ENCODE measurements at regions not wholly inside any gene's neighbourhood (a gene's known extent, or its start where the extent isn't known, plus 50 kb on each side); places are given as distances from the start of the nearest gene placed in this dataset.

DNA sequence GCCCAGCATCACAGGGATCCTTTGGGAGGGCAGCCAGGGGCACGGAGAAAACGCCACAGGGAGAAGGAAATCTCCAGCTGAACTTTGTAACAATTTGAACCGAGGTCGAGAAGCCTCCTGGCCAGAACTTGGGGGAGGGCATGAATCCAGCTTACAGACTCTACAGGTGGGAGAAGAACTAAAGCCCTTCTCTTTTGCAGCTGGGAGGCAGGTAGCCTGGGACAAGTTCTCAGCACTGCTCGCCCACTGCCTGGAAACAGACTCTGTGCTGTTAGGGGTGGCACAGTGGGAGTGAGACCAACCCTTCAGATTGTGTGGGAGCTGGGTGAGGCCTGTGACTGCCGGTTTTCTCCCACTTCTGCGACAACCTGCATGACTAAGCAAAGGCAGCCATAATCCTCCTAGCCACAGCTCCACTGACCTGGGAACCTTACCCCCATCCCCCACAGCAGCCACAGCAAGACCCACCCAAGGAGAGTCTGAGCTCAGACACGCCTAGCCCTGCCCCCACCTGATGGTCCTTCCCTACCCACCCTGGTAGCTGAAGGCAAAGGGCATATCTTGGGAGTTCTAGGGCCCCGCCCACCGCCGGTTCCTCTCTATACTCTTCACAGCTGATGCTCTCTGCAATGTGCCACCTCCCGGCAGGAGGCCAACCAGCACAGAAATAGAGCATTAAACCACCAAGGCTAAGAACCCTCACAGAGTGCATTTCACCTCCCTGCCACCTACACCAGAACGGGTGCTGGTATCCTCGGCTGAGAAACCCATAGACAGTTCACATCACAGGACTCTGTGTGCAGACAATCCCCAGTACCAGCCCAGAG lies 136.0 kb upstream of the SIX2 start:
- no peak for DNase-seq (ENCODE audit: low read depth in 4 of 6, low spot score in 6 of 6)
- Histone ChIP-seq H3K4me3 (ENCODE audit: low read depth, low read length) (no peak overlapping the region), H3K4me1 (ENCODE audit: control insufficient read depth, insufficient read depth, low read length) (no peaks in the 10 kb centered on the region)

DNA sequence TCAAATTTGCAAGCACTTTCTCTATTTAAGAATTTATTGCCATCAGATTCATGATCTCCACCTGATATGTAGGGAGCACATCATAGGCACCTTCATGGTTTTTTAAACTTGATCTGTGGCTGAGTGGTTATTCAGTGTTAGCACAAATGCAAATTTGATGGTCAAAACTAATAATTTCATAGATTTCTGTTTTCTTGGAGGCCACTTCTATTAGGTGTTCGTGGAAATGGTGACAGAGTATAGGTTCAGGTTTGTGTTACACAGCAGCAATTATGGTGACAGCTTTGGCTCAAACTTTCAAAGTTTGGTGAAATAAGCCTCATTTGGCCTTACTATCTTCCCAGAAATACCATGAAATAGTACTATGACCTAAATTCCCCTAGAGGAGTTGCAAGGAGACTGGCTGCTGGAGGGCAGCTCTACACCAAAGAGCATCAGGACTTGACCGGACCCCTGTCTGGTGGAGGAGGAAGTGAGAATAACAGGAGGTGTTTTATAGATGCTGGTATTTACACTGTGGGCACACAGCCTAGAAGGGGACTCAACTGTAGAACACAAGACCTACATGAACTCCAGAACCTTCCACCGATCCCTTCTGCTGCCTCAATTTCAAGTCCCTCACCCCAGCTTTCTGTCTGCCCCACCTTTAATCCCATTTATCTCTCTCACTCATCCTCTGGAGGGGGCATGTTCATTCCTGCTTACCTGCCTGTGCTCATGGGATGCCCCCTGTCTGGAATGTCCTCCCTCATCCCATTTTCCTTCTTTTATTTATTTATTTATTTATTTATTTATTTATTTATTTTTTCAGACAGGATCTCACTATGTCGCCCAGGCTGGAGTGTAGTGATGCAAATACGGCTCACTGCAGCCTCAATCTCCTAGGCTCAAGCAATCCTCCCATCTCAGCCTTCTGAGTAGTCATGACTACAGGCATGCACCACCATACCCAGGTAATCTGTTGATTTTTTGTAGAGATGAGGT lies 132.9 kb upstream of the SIX2 start:
- Histone ChIP-seq H3K9me3 (ENCODE audit: control insufficient read depth, insufficient read depth, low read length) (no peaks in the 10 kb centered on the region), H3K36me3 (ENCODE audit: control insufficient read depth, insufficient read depth, low read length) (no peaks in the 10 kb centered on the region), H3K4me1 (ENCODE audit: control insufficient read depth, insufficient read depth, low read length) (no peaks in the 10 kb centered on the region), H3K27ac (ENCODE audit: low read depth, low read length) (no peak overlapping the region), H3K4me3 (ENCODE audit: low read depth, low read length) (no peak overlapping the region), H3K27me3 (ENCODE audit: control insufficient read depth, insufficient read depth, low read length) (no peaks in the 10 kb centered on the region)
- WGBS (ENCODE audit: insufficient coverage) = 90% methylated on average over 1 of the region's 5 CpGs
- DNase-seq (ENCODE audit: low read depth in 4 of 6, low spot score in 6 of 6) = no peak

More for the DNA sequence above, 136.0 kb upstream of the SIX2 start:
- WGBS (ENCODE audit: insufficient coverage) = 73% methylated on average over 12 of the region's 14 CpGs
- no peak overlapping the region for H3K27ac ChIP-seq (ENCODE audit: low read depth, low read length)
- peaks cover 2% of the 10 kb centered on the region for H3K9me3 ChIP-seq (ENCODE audit: control insufficient read depth, insufficient read depth, low read length)
- H3K36me3 ChIP-seq (ENCODE audit: control insufficient read depth, insufficient read depth, low read length) = no peaks in the 10 kb centered on the region
- H3K27me3 ChIP-seq (ENCODE audit: control insufficient read depth, insufficient read depth, low read length) = no peaks in the 10 kb centered on the region

DNA sequence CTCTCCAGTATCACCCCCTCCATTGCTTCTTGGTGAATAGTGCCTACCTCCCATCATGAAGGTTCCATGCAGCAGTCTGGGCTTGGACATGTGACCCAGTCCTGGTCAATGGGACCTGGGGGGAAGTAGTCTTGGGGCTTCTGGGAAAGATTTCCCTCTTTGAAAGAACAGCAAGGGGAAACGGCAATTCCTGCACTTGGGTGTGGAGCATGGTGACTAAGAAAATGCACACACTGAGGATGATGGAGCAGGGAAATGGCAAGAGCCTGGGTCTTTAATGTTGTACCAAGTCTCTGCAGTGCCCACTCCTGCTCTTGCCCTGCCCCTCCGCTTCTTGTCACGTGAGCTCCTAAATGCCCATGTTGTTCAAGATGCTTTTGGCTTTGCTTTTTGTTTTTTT lies 131.4 kb upstream of the SIX2 start:
- Histone ChIP-seq H3K27ac (ENCODE audit: low read depth, low read length) (no peak overlapping the region), H3K4me3 (ENCODE audit: low read depth, low read length) (no peak overlapping the region), H3K36me3 (ENCODE audit: control insufficient read depth, insufficient read depth, low read length) (no peaks in the 10 kb centered on the region), H3K27me3 (ENCODE audit: control insufficient read depth, insufficient read depth, low read length) (no peaks in the 10 kb centered on the region), H3K9me3 (ENCODE audit: control insufficient read depth, insufficient read depth, low read length) (no peaks in the 10 kb centered on the region), H3K4me1 (ENCODE audit: control insufficient read depth, insufficient read depth, low read length) (no peaks in the 10 kb centered on the region)
- DNase-seq (ENCODE audit: low read depth in 4 of 6, low spot score in 6 of 6) = no peak
- WGBS (ENCODE audit: insufficient coverage) = 89% methylated on average over 3 of the region's 3 CpGs

DNA sequence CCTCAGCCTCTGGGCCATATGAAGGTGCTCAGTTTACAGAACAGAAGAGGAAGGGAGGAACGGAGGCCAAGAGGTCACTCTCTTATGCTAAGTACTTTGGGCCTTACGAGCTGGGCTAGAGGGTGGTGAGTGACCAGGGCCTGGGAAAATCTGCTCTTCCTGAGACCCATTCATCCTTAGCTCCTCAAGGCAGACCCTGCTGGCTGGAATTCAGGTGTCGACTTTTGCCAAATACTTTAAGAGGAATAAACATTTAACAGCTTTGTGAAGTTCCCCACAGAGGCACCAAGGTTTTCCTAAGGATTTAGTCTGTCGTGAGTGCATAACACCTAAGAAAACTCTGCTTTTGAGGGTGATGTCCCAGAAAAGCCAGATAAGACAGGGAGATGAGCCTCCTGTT lies 129.7 kb upstream of the SIX2 start:
- no peak for DNase-seq (ENCODE audit: low read depth in 4 of 6, low spot score in 6 of 6)
- Histone ChIP-seq H3K4me1 (ENCODE audit: control insufficient read depth, insufficient read depth, low read length) (no peaks in the 10 kb centered on the region), H3K4me3 (ENCODE audit: low read depth, low read length) (no peak overlapping the region), H3K27ac (ENCODE audit: low read depth, low read length) (no peak overlapping the region), H3K27me3 (ENCODE audit: control insufficient read depth, insufficient read depth, low read length) (no peaks in the 10 kb centered on the region), H3K9me3 (ENCODE audit: control insufficient read depth, insufficient read depth, low read length) (no peaks in the 10 kb centered on the region), H3K36me3 (ENCODE audit: control insufficient read depth, insufficient read depth, low read length) (no peaks in the 10 kb centered on the region)
- 43% methylated on average over 1 of the region's 4 CpGs for WGBS (ENCODE audit: insufficient coverage)

DNA sequence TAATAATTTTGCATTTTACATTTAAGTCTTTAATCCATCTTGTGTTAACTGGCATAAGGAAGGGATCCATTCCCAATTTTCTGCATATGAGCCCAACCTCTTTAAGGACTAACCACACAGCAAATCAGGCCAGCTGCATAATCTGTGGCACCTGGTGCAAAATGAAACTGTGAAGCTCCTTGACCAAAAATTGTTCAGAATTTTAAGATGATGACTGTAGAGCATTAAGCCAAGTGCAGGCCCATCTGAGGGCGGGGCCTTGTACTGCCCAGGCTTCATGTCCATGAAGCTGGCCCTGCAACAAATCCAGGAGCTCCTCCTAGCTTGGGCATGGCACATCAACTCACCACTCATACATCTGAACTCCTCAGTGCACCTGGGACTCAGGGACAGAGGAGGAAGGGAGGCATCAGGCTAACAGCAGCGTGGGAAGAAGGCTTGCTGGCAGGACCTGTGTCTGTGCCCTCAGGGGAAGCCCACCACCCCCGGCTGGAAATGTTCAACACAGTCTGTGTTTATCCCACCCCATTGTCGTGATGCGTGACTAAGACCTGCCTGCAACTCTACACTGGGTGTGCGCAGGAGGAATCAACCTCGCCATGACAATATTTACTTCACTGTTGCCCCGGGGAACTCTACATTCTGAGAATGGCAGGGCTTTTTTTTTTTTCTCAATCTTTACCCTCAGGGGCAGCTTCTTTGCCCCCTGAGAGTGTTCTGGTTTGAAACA lies 128.9 kb upstream of the SIX2 start:
- Histone ChIP-seq H3K9me3 (ENCODE audit: control insufficient read depth, insufficient read depth, low read length) (no peaks in the 10 kb centered on the region), H3K4me1 (ENCODE audit: control insufficient read depth, insufficient read depth, low read length) (no peaks in the 10 kb centered on the region), H3K36me3 (ENCODE audit: control insufficient read depth, insufficient read depth, low read length) (no peaks in the 10 kb centered on the region), H3K4me3 (ENCODE audit: low read depth, low read length) (no peak overlapping the region), H3K27ac (ENCODE audit: low read depth, low read length) (no peak overlapping the region), H3K27me3 (ENCODE audit: control insufficient read depth, insufficient read depth, low read length) (no peaks in the 10 kb centered on the region)
- DNase-seq (ENCODE audit: low read depth in 4 of 6, low spot score in 6 of 6) = no peak
- 84% methylated on average over 4 of the region's 8 CpGs for WGBS (ENCODE audit: insufficient coverage)

DNA sequence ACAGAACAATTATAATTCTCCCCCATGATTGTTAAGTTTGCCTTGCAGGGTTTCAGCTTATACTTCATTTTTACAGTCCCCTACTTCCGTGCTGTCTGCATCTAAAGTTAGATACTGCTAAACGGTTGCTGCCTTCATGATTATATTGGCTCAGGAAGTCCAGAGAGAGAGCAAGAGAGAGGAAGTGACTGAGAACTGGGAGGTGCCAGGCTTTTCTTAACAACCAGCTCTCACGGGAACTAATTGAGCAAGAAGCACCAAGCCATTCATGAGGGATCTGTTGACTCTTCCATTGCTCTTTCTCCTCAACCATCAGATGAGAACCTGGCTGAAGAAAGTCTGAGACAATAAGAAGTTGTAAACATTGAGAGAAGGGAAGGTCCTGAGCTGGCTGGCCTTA lies 125.5 kb upstream of the SIX2 start:
- H3K27ac ChIP-seq (ENCODE audit: low read depth, low read length) = no peak overlapping the region
- H3K36me3 ChIP-seq (ENCODE audit: control insufficient read depth, insufficient read depth, low read length) = no peaks in the 10 kb centered on the region
- H3K4me3 ChIP-seq (ENCODE audit: low read depth, low read length) = no peak overlapping the region
- WGBS (ENCODE audit: insufficient coverage) = no CpG with 5 or more reads among the region's 3 CpGs
- H3K9me3 ChIP-seq (ENCODE audit: control insufficient read depth, insufficient read depth, low read length) = no peaks in the 10 kb centered on the region
- no peaks in the 10 kb centered on the region for H3K27me3 ChIP-seq (ENCODE audit: control insufficient read depth, insufficient read depth, low read length)
- no peak for DNase-seq (ENCODE audit: low read depth in 4 of 6, low spot score in 6 of 6)
- no peaks in the 10 kb centered on the region for H3K4me1 ChIP-seq (ENCODE audit: control insufficient read depth, insufficient read depth, low read length)

DNA sequence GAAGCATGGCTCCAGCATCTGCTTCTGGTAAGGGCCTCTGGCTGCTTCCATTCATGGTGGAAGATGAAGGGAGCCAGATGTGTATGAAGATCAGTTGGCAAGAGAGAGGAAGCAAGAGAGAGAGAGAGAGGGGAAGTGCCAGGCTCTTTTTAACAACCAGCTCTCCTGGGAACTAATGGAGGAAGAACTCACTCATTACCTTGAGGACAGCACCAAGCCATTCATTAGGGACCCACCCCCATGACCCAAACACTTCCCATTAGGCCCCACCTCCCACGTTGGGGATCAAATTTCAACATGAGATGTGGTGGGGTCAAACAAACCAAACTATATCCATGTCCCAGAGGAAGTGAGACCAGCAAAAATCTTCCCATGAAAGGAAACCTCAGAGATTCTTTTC lies 124.8 kb upstream of the SIX2 start:
- Histone ChIP-seq H3K36me3 (ENCODE audit: control insufficient read depth, insufficient read depth, low read length) (no peaks in the 10 kb centered on the region), H3K27me3 (ENCODE audit: control insufficient read depth, insufficient read depth, low read length) (no peaks in the 10 kb centered on the region), H3K27ac (ENCODE audit: low read depth, low read length) (no peak overlapping the region), H3K9me3 (ENCODE audit: control insufficient read depth, insufficient read depth, low read length) (no peaks in the 10 kb centered on the region), H3K4me1 (ENCODE audit: control insufficient read depth, insufficient read depth, low read length) (no peaks in the 10 kb centered on the region), H3K4me3 (ENCODE audit: low read depth, low read length) (no peak overlapping the region)
- WGBS (ENCODE audit: insufficient coverage) = no CpG with 5 or more reads among the region's 1 CpG
- no peak for DNase-seq (ENCODE audit: low read depth in 4 of 6, low spot score in 6 of 6)

DNA sequence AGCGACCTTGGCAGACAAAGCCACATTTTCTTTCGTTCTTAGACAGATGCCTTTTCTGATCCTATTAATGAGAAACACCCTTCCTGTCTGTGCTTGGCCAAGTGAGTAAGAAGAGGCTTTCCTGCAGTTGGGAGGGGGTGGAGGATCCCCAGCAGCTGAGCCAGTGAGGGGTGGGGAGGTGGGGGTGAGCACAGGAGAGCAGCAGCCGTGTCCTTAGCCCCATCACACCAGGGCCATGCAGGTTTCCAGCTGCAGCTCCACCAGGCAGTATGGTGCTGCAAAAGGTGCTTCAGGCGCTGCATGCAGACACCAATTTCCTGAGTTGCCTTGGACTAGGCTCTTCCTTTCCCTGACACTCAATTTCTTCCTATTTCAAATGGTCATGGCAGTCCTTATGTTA lies 123.3 kb upstream of the SIX2 start:
- WGBS (ENCODE audit: insufficient coverage) = 78% methylated on average over 2 of the region's 4 CpGs
- Histone ChIP-seq H3K36me3 (ENCODE audit: control insufficient read depth, insufficient read depth, low read length) (no peaks in the 10 kb centered on the region), H3K9me3 (ENCODE audit: control insufficient read depth, insufficient read depth, low read length) (no peaks in the 10 kb centered on the region), H3K4me1 (ENCODE audit: control insufficient read depth, insufficient read depth, low read length) (no peaks in the 10 kb centered on the region), H3K27ac (ENCODE audit: low read depth, low read length) (no peak overlapping the region), H3K27me3 (ENCODE audit: control insufficient read depth, insufficient read depth, low read length) (no peaks in the 10 kb centered on the region), H3K4me3 (ENCODE audit: low read depth, low read length) (no peak overlapping the region)
- DNase-seq (ENCODE audit: low read depth in 4 of 6, low spot score in 6 of 6) = no peak

DNA sequence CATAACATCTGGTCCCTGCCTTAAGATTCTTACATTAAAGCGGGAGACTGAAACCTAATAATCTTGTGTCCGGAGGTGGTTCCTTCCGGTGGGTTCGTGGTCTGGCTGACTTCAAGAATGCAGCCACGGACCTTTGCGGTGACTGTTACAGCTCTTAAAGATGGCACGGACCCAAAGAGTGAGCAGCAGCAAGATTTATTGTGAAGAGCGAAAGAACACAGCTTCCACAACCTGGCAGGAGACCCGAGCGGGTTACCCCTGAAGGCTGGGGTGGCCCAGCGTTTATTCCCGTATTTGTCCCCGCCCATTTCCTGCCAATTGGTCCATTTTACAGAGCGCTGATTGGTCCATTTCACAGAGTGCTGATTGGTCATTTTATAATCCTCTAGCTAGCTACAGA lies 122.3 kb upstream of the SIX2 start:
- Histone ChIP-seq H3K9me3 (ENCODE audit: control insufficient read depth, insufficient read depth, low read length) (no peaks in the 10 kb centered on the region), H3K27me3 (ENCODE audit: control insufficient read depth, insufficient read depth, low read length) (no peaks in the 10 kb centered on the region), H3K4me3 (ENCODE audit: low read depth, low read length) (no peak overlapping the region), H3K4me1 (ENCODE audit: control insufficient read depth, insufficient read depth, low read length) (no peaks in the 10 kb centered on the region), H3K36me3 (ENCODE audit: control insufficient read depth, insufficient read depth, low read length) (no peaks in the 10 kb centered on the region), H3K27ac (ENCODE audit: low read depth, low read length) (no peak overlapping the region)
- WGBS (ENCODE audit: insufficient coverage) = 94% methylated on average over 14 of the region's 14 CpGs
- no peak for DNase-seq (ENCODE audit: low read depth in 4 of 6, low spot score in 6 of 6)
